HG03432 (cell line): ENCODE measurements at regions not wholly inside any gene's neighbourhood (a gene's known extent, or its start where the extent isn't known, plus 50 kb on each side); places are given as distances from the start of the nearest gene placed in this dataset.
"Not testable (repeated sequence)": the region's sequence is repeated elsewhere in the genome, so short reads cannot be mapped to it uniquely, and the experiment has no call there.

ENCODE experiments used
- ATAC-seq: cut with Tn5 transposase; IDR thresholded peaks from one replicate; pipeline ENCODE4 v1.9.1; 2021; ENCODE audit warnings: mild to moderate bottlenecking, moderate library complexity; ENCODE audit not compliant: unreplicated experiment

GRCh38 chr7:91618776-91619765, 261.4 kb downstream of the MTERF1 start:
- ATAC-seq: no peak

GRCh38 chr7:91620827-91621226, 259.7 kb downstream of the MTERF1 start:
- ATAC-seq: no peak

GRCh38 chr7:91627324-91627723, 253.2 kb downstream of the MTERF1 start:
- ATAC-seq: not testable (repeated sequence)

GRCh38 chr7:91628742-91629141, 251.8 kb downstream of the MTERF1 start:
- no peak for ATAC-seq

- no peak for ATAC-seq
Observed at GRCh38 chr7:91630581-91631380, 249.7 kb downstream of the MTERF1 start.

- ATAC-seq: no peak
Observed at GRCh38 chr7:91632234-91632940, 248.1 kb downstream of the MTERF1 start.

- ATAC-seq: no peak
Observed at GRCh38 chr7:91633013-91633441, 247.5 kb downstream of the MTERF1 start.

- no peak for ATAC-seq
Observed at GRCh38 chr7:91634485-91635177, 245.9 kb downstream of the MTERF1 start.

GRCh38 chr7:91636129-91636724, 244.3 kb downstream of the MTERF1 start:
- peak; percentile 66 for ATAC-seq

GRCh38 chr7:91636728-91637127, 243.8 kb downstream of the MTERF1 start:
- no peak for ATAC-seq

- ATAC-seq: no peak
Observed at GRCh38 chr7:91644256-91644655, 236.2 kb downstream of the MTERF1 start.

- no peak for ATAC-seq
Observed at GRCh38 chr7:91645542-91645941, 235.0 kb downstream of the MTERF1 start.

- no peak for ATAC-seq
Observed at GRCh38 chr7:91651986-91652385, 228.5 kb downstream of the MTERF1 start.

- no peak for ATAC-seq
Observed at GRCh38 chr7:91653286-91653685, 227.2 kb downstream of the MTERF1 start.

GRCh38 chr7:91655656-91656055, 224.8 kb downstream of the MTERF1 start:
- no peak for ATAC-seq

GRCh38 chr7:91656541-91657482, 223.7 kb downstream of the MTERF1 start:
- ATAC-seq: no peak

GRCh38 chr7:91657483-91658071, 222.9 kb downstream of the MTERF1 start:
- ATAC-seq: no peak

- ATAC-seq: no peak
Observed at GRCh38 chr7:91659096-91659495, 221.4 kb downstream of the MTERF1 start.
